ENCODE measurements at regions not wholly inside any gene's neighbourhood (a gene's known extent, or its start where the extent isn't known, plus 50 kb on each side); places are given as distances from the start of the nearest gene placed in this dataset.
"Not testable (repeated sequence)": the region's sequence is repeated elsewhere in the genome, so short reads cannot be mapped to it uniquely, and the experiment has no call there.

DNA sequence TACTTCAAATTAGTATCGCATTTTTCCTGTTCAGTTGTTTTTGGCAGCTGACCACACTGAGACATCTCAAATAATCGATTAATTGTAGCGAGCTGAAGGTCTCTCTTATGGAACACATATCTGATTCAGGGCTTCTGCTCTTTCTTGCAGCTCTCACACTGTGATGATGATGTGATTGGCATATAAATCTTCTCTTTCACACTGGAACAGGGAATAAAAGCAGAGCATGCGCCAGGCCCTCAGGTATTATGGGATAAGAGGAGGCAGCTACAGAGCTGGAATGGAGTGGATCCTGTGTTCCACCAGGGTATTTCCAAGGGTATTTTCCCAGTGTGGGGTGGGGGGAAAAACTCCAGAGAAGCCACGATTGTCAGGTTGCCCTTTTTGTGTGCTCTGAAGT lies 265.4 kb upstream of the CASK start:
- no peak overlapping the region for H3K27ac Mint-ChIP-seq (ENCODE audit: unreplicated experiment)
- no peaks in the 10 kb centered on the region for H3K36me3 Mint-ChIP-seq (ENCODE audit: low read depth)
- no peak for DNase-seq (ENCODE audit: low spot score)
- no peak for TF ChIP-seq CTCF (IDR thresholded peaks at IDR 0.05)
- no peaks in the 10 kb centered on the region for H3K4me1 Mint-ChIP-seq (ENCODE audit: low read depth)
- no peak overlapping the region for H3K4me3 Mint-ChIP-seq (ENCODE audit: unreplicated experiment)
- H3K27me3 Mint-ChIP-seq (ENCODE audit: low read depth) = peaks cover 2% of the 10 kb centered on the region
- peaks cover 15% of the 10 kb centered on the region for H3K9me3 Mint-ChIP-seq (ENCODE audit: low read depth)

DNA sequence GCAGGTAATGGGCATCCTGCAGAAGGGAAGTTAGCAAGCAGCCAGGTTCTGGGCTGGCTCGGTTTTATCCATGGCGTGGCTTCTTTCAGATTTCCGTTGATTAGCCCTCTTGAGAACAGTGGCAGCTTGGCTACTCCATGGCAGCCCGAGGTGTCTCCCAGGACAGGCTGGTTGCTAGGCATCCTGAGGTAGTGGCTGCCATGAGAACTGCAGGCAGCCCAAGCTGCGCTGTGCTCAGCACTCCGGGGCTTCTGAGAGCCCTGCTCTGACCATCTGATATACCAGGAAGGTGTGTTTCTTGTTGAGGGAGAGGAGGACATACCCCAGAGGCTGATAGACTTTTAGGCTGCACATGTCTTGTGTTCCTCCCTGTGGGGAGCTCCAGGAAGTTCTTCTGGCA lies 253.4 kb upstream of the CASK start:
- Mint-ChIP-seq H3K36me3 (ENCODE audit: low read depth) (no peaks in the 10 kb centered on the region), H3K4me3 (ENCODE audit: unreplicated experiment) (no peak overlapping the region), H3K4me1 (ENCODE audit: low read depth) (no peaks in the 10 kb centered on the region), H3K27me3 (ENCODE audit: low read depth) (peaks cover 6% of the 10 kb centered on the region), H3K9me3 (ENCODE audit: low read depth) (peaks cover 6% of the 10 kb centered on the region), H3K27ac (ENCODE audit: unreplicated experiment) (no peak overlapping the region)
- no peak for DNase-seq (ENCODE audit: low spot score)
- TF ChIP-seq CTCF (IDR thresholded peaks at IDR 0.05) = no peak

DNA sequence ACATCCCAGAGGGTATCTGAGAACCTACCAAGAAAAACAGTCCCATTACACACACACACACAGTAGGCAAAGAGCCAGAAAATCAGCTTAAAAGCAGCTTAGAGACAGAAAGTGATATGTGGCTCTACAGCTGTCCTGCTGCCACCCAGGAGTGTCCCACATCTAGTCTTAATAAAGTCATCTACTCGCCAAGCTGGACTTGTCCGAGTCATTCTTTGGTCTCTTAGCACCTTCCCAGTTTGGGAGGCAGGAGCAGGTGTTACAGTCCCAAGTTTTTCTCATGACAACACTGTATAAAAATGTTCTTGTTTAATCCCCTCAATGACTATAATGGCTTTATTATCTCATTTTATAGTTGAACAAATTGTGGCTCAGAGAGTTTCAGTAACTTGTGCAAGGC lies 252.5 kb upstream of the CASK start:
- no peak overlapping the region for H3K27ac Mint-ChIP-seq (ENCODE audit: unreplicated experiment)
- H3K9me3 Mint-ChIP-seq (ENCODE audit: low read depth) = peaks cover 11% of the 10 kb centered on the region
- H3K27me3 Mint-ChIP-seq (ENCODE audit: low read depth) = peaks cover 6% of the 10 kb centered on the region
- H3K36me3 Mint-ChIP-seq (ENCODE audit: low read depth) = no peaks in the 10 kb centered on the region
- no peaks in the 10 kb centered on the region for H3K4me1 Mint-ChIP-seq (ENCODE audit: low read depth)
- no peak overlapping the region for H3K4me3 Mint-ChIP-seq (ENCODE audit: unreplicated experiment)
- TF ChIP-seq CTCF (IDR thresholded peaks at IDR 0.05) = no peak
- no peak for DNase-seq (ENCODE audit: low spot score)

DNA sequence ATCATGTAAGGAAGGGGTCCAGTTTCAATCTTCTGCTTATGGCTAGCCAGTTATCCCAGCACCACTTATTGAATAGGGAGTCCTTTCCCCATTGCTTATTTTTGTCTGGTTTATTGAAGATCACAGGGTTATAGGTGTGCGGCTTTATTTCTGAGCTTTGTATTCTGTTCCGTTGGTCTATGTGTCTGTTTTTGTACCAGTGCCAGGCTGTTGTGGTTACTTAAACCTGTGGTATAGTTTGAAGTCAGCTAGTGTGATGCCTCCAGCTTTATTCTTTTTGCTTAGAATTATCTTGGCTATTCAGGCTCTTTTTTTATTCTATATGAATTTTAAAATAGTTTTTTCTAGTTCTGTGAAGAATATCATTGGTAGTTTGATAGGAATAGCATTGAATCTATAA lies 234.6 kb upstream of the CASK start:
- not testable (repeated sequence) for H3K36me3 Mint-ChIP-seq (ENCODE audit: low read depth); H3K4me3 Mint-ChIP-seq (ENCODE audit: unreplicated experiment); H3K27ac Mint-ChIP-seq (ENCODE audit: unreplicated experiment); DNase-seq (ENCODE audit: low spot score); H3K4me1 Mint-ChIP-seq (ENCODE audit: low read depth); H3K27me3 Mint-ChIP-seq (ENCODE audit: low read depth)
- H3K9me3 Mint-ChIP-seq (ENCODE audit: low read depth) = peaks cover 37% of the 10 kb centered on the region

DNA sequence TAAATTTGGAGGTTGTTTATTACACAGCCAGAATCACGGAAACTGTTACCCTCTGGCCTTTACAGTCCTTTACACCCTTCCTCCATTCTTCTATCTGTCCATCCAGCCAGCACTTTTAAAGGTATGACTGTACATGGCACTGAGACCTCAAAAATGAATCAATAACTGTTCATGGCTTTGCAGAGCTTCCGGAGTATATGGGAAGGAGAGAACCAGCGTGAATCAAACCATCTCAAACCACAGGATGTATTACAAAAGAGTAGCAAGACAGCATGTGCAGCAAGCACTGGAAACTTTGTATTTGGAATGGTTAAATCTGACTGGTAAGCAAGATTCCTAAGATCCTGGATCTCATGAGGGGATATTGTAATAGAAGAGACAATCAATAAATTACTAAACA lies 228.5 kb upstream of the CASK start:
- DNase-seq (ENCODE audit: low spot score) = no peak
- TF ChIP-seq CTCF (IDR thresholded peaks at IDR 0.05) = no peak
- H3K36me3 Mint-ChIP-seq (ENCODE audit: low read depth) = no peaks in the 10 kb centered on the region
- H3K27me3 Mint-ChIP-seq (ENCODE audit: low read depth) = no peaks in the 10 kb centered on the region
- H3K27ac Mint-ChIP-seq (ENCODE audit: unreplicated experiment) = no peak overlapping the region
- H3K9me3 Mint-ChIP-seq (ENCODE audit: low read depth) = no peaks in the 10 kb centered on the region
- no peak overlapping the region for H3K4me3 Mint-ChIP-seq (ENCODE audit: unreplicated experiment)
- no peaks in the 10 kb centered on the region for H3K4me1 Mint-ChIP-seq (ENCODE audit: low read depth)

- H3K27me3 Mint-ChIP-seq (ENCODE audit: low read depth) = no peaks in the 10 kb centered on the region
- H3K4me1 Mint-ChIP-seq (ENCODE audit: low read depth) = no peaks in the 10 kb centered on the region
- DNase-seq (ENCODE audit: low spot score) = no peak
- no peak overlapping the region for H3K4me3 Mint-ChIP-seq (ENCODE audit: unreplicated experiment)
- no peak for TF ChIP-seq CTCF (IDR thresholded peaks at IDR 0.05)
- H3K9me3 Mint-ChIP-seq (ENCODE audit: low read depth) = no peaks in the 10 kb centered on the region
- no peak overlapping the region for H3K27ac Mint-ChIP-seq (ENCODE audit: unreplicated experiment)
- no peaks in the 10 kb centered on the region for H3K36me3 Mint-ChIP-seq (ENCODE audit: low read depth)
Measured at GRCh38 chrX:42149765-42150164, 226.4 kb upstream of the CASK start.
